GM12872 (cell line): ENCODE measurements at regions not wholly inside any gene's neighbourhood (a gene's known extent, or its start where the extent isn't known, plus 50 kb on each side); places are given as distances from the start of the nearest gene placed in this dataset.

ENCODE experiments used
- CTCF ChIP-seq: IDR thresholded peaks from 3 replicates; pipeline ENCODE4 v1.5.1; 2011; ENCODE audit warnings: low read depth, mild to moderate bottlenecking, low read length, moderate library complexity; ENCODE audit not compliant: insufficient read depth

DNA sequence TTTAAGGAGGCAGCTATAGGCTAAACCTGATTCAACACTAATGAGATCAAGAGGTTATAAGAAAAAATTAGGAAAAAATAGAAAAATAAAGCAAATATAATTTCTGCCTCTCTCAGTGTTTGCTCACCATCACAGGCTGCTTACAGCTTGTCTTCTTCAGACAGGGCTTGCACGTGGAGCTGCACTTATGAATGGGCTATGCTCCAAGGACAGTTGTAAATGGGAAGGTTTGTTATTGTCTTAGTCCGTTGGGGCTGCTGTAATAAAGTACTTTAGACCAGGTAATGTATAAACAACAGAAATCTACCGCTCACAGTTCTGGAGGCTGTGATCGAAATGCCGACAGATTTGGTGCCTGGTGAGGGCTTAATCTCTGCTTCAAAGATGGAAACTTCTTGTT lies 219.8 kb downstream of the NEBL start:
- no peak for TF ChIP-seq CTCF

DNA sequence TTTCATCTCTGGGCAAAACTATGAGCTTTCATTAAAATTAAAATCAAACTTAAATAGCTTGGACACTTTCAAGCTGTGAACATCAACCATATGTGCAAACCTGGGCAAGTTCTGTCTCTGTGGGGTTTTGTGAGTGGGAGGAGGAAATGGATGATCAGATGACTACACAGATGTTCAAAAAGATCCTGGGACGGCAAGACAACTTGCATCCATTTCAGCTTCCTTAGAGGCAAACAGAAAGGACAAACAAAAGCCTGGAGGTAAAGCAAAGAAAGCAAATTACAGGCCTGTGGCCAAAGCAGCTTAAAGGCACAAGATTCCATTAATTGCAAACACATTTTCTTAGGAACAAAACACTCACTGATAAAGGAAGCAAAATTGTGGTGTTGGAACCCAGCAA lies 222.2 kb downstream of the NEBL start:
- no peak for TF ChIP-seq CTCF

DNA sequence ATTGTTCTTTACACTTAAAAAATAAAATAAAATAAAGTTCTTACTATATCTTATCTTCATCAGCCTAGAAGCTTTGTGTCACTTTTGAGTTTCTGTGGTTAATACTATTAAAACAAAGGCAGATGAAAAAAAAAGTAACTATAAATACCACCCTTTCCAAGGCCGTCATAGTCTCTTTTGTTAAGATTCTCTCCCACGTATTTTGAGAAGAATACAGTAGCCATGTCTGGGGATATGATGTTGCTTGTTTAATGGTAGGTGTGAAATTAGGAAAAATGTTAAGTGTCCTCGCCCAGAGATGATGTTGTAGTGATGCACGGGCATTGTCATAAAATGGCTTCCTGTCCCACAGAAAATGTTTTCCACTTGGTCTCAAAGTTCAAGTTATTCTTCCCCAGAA lies 223.9 kb downstream of the NEBL start:
- TF ChIP-seq CTCF: no peak

- TF ChIP-seq CTCF: no peak
Measured at GRCh38 chr10:20672741-20673140, 224.4 kb downstream of the NEBL start.

GRCh38 chr10:20670579-20670978 lies 226.5 kb downstream of the NEBL start:
- no peak for TF ChIP-seq CTCF

GRCh38 chr10:20668985-20669384 lies 228.1 kb downstream of the NEBL start:
- TF ChIP-seq CTCF: no peak

DNA sequence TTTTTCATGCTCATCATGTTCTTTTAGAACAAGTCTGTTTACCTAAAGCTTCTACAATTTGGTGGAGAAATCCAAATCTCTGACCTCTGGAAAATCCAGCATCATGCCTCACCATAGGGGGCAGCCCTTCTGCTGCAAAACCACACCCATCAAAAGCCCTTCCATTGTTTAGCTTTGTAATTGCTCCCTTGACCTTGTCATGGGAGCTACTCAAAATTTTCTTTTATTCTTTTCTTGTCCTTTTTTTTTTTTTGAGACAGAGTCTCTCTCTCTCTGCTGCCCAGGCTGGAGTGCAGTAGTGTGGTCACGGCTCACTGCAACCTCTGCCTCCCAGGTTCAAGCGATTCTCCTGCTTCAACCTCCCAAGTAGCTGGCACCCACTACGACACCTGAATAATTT lies 234.4 kb downstream of the NEBL start:
- no peak for TF ChIP-seq CTCF

DNA sequence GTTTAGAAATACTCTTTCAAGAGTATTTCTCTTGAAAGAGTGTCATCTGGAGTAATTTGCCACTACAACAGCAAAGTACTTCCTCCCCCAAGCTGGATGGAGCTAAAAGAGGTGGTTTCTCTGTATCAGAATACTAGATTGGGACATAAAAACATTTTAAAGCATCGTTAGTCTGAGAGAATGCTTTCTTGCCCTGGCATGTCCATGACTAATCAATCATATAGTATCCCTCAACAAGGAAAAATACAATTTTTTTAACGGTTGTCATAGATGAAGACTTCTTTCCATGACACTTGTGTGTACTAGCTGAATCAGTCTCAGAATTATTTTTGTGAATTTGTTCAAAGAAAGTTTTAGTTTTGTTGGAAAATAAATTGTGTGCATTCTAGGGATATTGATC lies 237.9 kb downstream of the NEBL start:
- TF ChIP-seq CTCF: no peak
